ENCODE measurements at regions not wholly inside any gene's neighbourhood (a gene's known extent, or its start where the extent isn't known, plus 50 kb on each side); places are given as distances from the start of the nearest gene placed in this dataset.
A peak's percentile ranks its signal among the peaks of the same experiment; 100 is the strongest.

DNA sequence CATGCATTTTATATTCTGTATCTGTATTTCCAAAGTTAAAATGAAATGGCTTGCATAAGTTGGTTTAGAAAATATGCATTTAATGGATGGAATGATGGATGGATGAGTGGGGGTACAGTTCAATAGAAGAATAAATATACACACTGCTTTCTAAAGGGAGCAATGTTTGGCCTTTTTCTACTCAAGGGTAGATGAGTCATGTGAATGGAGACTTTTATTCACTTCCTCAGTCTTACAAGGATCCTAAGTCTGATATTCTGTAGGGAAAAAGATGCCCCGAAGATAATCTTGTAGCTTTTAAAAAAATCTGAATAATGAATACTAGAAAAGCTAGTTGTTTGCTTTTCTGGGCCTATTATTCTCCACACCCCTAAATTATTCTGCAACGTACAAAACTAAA, 2112.1 kb downstream of the MAT2B start:
- ATAC-seq = no peak
- no peak overlapping the region for H3K27ac ChIP-seq
- no peaks in the 10 kb centered on the region for H3K9me3 ChIP-seq
- no peak overlapping the region for H3K4me3 ChIP-seq
- H3K36me3 ChIP-seq = no peaks in the 10 kb centered on the region
- H3K4me1 ChIP-seq = no peaks in the 10 kb centered on the region
- no peaks in the 10 kb centered on the region for H3K27me3 ChIP-seq
- TF ChIP-seq, protein P1, sequence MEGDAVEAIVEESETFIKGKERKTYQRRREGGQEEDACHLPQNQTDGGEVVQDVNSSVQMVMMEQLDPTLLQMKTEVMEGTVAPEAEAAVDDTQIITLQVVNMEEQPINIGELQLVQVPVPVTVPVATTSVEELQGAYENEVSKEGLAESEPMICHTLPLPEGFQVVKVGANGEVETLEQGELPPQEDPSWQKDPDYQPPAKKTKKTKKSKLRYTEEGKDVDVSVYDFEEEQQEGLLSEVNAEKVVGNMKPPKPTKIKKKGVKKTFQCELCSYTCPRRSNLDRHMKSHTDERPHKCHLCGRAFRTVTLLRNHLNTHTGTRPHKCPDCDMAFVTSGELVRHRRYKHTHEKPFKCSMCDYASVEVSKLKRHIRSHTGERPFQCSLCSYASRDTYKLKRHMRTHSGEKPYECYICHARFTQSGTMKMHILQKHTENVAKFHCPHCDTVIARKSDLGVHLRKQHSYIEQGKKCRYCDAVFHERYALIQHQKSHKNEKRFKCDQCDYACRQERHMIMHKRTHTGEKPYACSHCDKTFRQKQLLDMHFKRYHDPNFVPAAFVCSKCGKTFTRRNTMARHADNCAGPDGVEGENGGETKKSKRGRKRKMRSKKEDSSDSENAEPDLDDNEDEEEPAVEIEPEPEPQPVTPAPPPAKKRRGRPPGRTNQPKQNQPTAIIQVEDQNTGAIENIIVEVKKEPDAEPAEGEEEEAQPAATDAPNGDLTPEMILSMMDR (IDR thresholded peaks at IDR 0.05) = no peak
- no peak for DNase-seq
- intact Hi-C loops (cut with DNase I) = no loop called here

DNA sequence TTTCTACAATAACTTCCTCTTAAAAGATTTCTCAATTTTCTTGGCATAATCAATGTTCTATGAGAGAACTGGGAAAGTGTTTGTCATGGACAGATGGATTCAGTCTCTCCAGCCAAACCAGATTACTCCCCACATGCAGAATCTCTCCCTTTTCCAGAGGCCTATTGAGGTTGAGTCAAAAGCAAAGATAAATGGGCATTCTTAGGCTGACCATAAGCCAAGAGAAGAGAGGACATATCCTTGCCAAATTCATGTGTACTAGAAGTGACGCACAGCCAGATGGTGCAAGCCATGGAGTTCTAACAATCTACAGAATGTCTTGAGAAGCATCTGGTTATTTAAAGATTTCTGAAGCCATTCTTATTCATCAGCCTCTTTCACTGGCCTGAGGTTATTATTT, 2115.0 kb downstream of the MAT2B start:
- H3K4me1 ChIP-seq = no peaks in the 10 kb centered on the region
- H3K36me3 ChIP-seq = no peaks in the 10 kb centered on the region
- intact Hi-C loops (cut with DNase I) = no loop called here
- TF ChIP-seq, protein P1 (IDR thresholded peaks at IDR 0.05) = no peak
- no peak overlapping the region for H3K4me3 ChIP-seq
- DNase-seq (no peak), ATAC-seq (peak; percentile 44)
- no peak overlapping the region for H3K27ac ChIP-seq
- no peaks in the 10 kb centered on the region for H3K27me3 ChIP-seq
- no peaks in the 10 kb centered on the region for H3K9me3 ChIP-seq

DNA sequence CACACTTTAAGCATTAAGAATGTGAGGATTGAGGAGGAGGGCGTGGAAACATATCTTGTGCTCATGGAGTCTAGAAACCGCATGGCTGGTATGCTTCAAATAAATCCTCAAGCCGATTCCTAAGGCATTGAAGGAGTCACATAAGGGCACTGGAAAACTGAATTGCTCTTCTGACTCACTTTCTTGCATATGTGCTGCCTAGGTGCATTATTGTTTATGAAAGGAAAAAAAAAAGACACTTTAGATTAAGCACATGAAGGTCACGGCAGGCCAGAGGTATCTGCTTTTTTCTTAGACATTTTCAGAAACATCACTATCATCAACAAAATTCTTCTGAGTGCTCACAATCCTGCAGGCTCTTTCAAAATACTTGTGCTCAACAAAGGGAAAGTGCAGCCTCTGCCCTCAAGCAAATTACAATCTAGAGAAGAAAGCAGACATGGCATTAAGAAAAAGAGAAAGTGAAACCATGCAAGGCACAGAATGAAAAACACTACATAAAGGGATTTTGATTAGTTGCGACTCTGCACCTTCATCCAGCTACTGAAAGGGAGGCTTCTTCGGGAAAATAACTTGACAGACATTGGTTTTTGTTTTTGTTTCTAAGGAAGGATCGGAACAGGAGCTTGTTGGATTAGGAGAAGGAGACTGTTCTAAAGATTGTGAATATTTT, 2117.6 kb downstream of the MAT2B start:
- ATAC-seq (no peak), DNase-seq (no peak)
- Histone ChIP-seq H3K36me3 (no peaks in the 10 kb centered on the region), H3K27ac (no peak overlapping the region), H3K27me3 (no peaks in the 10 kb centered on the region), H3K4me3 (peak overlapping the region; percentile 0), H3K4me1 (no peaks in the 10 kb centered on the region), H3K9me3 (no peaks in the 10 kb centered on the region)
- intact Hi-C loops (cut with DNase I) = no loop called here
- TF ChIP-seq, protein P1 (IDR thresholded peaks at IDR 0.05) = no peak

DNA sequence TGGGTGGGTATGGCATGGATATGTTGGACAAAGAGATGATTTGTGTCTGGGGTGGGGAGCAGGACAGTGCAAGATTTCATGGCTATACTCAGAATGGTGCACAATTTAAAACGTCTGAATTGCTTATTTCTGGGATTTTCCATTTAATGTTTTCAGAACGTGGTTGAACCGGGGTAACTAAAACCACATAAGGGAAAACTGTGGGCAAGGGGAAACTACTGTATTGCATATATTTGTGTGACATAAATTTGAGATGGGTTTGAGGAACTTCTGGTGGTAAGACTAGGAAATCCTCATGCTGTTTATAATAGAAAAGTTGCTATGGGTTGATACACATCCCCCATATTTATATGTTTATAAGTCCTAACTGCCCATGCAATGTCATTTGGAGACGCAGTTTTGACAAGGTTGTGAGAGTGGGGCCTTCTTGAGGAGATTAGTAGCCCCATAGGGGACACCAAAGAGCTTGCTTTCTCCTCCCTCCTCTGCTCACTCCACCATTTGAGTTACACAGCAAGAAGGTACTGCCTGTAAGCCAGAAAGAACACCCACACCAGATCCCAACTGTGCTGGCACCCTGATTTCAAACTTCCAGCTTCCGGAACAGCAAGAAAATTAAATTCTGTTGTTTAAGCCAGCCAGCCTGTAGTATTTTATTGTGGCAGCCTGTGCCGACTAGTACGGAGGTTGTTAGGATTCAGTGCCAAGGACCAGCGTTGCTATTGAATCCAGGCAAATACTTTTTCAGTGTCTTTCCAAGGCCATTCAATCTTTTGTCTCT, 2118.9 kb downstream of the MAT2B start:
- intact Hi-C loops (cut with DNase I) = no loop called here
- Histone ChIP-seq H3K4me1 (no peaks in the 10 kb centered on the region), H3K27me3 (no peaks in the 10 kb centered on the region), H3K36me3 (no peaks in the 10 kb centered on the region), H3K27ac (no peak overlapping the region), H3K4me3 (no peak overlapping the region), H3K9me3 (no peaks in the 10 kb centered on the region)
- TF ChIP-seq, protein P1 (IDR thresholded peaks at IDR 0.05) = no peak
- no peak for ATAC-seq
- no peak for DNase-seq

DNA sequence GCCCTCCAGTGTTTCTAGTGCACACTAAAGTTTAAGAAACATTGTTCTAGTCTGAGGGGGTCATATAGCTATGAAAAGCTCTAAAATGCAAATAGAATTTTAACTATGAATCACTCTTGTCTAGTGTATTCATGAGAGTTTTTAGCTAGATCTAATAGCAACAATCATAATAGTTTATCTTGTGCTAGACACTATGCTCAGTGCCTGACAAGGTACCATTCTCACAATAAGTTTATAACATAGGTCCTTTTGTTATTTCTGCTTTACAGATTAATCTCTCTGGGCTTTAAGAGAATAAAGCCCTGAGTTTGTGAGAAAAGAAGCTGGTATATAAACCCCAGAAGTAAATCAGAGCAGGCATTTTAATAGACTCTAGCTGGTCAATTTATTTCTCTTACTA, 2120.7 kb downstream of the MAT2B start:
- Histone ChIP-seq H3K4me1 (no peaks in the 10 kb centered on the region), H3K4me3 (no peak overlapping the region), H3K36me3 (no peaks in the 10 kb centered on the region), H3K27ac (no peak overlapping the region), H3K9me3 (no peaks in the 10 kb centered on the region), H3K27me3 (no peaks in the 10 kb centered on the region)
- intact Hi-C loops (cut with DNase I) = no loop called here
- TF ChIP-seq, protein P1 (IDR thresholded peaks at IDR 0.05) = no peak
- no peak for ATAC-seq
- DNase-seq = no peak

Data from upper lobe of right lung (tissue), 1 donor.